Retinal pigment epithelial cell (primary cell): ENCODE measurements at regions not wholly inside any gene's neighbourhood (a gene's known extent, or its start where the extent isn't known, plus 50 kb on each side); places are given as distances from the start of the nearest gene placed in this dataset.

Source experiments
- DNase-seq: peaks from one replicate; pipeline ENCODE4 v3.0.0-alpha.2; 2010; ENCODE audit warnings: low read depth
- H3K4me3 ChIP-seq: 2 replicates; pipeline ENCODE4 v1.5.1; 2011; ENCODE audit warnings: mild to moderate bottlenecking, low read length, control low read depth, moderate library complexity
- CTCF ChIP-seq: conservative IDR thresholded peaks from 2 replicates; pipeline ENCODE4 v1.5.1; 2011; ENCODE audit warnings: low read depth, low read length, control low read depth, inconsistent platforms

GRCh38 chr15:39530480-39531342 is 50.2 kb upstream of the THBS1 start:
- TF ChIP-seq CTCF, result no peak
- no peak overlapping the region for H3K4me3 ChIP-seq
- no peak for DNase-seq
